GM13977 (cell line): ENCODE measurements at regions not wholly inside any gene's neighbourhood (a gene's known extent, or its start where the extent isn't known, plus 50 kb on each side); places are given as distances from the start of the nearest gene placed in this dataset.
"Not testable (repeated sequence)": the region's sequence is repeated elsewhere in the genome, so short reads cannot be mapped to it uniquely, and the experiment has no call there.

Experiments
- DNase-seq: peaks from one replicate; pipeline ENCODE4 v3.0.0; 2012; ENCODE audit warnings: low spot score
- in situ Hi-C: fragments of 300-500 bp; cut with MboI; formaldehyde crosslinking; loops from one replicate; pipeline ENCODE4 v1.12.0; 2022; ENCODE audit warnings: low sequenced_read_pairs, low pct_unique_long_range_greater_than_20kb, mixed read lengths, inconsistent platforms; ENCODE audit not compliant: unreplicated experiment
- TF ChIP-seq, protein P1 (sequence below): IDR thresholded peaks from 2 replicates; pipeline ENCODE4 v1.5.1; 2012; ENCODE audit warnings: mild to moderate bottlenecking, control low read depth; ENCODE audit not compliant: insufficient read depth; ENCODE audit errors: extremely low read depth, missing control alignments

DNA sequence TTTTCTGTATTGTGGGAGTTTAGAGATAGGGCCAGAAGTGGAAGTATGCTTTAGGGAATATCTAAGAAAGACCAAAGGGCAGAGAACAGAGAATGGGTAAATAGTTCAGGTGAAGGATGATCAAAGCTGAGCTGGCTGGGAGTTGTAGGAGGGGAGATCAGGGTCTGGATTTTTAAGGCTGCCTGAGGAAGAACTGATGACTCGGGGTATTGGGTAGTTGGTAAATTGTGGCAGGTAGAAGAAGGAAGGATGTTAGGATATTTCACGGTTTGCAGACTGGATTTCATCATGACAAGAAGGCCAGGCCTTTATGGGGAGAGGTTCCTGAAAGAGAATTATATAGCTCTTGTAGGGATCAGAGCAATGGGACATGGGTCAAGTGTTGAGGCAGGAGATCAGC lies 492.9 kb downstream of the UTRN start:
- TF ChIP-seq, protein P1, sequence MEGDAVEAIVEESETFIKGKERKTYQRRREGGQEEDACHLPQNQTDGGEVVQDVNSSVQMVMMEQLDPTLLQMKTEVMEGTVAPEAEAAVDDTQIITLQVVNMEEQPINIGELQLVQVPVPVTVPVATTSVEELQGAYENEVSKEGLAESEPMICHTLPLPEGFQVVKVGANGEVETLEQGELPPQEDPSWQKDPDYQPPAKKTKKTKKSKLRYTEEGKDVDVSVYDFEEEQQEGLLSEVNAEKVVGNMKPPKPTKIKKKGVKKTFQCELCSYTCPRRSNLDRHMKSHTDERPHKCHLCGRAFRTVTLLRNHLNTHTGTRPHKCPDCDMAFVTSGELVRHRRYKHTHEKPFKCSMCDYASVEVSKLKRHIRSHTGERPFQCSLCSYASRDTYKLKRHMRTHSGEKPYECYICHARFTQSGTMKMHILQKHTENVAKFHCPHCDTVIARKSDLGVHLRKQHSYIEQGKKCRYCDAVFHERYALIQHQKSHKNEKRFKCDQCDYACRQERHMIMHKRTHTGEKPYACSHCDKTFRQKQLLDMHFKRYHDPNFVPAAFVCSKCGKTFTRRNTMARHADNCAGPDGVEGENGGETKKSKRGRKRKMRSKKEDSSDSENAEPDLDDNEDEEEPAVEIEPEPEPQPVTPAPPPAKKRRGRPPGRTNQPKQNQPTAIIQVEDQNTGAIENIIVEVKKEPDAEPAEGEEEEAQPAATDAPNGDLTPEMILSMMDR: no peak
- DNase-seq: no peak
- in situ Hi-C loops: no loop called here

DNA sequence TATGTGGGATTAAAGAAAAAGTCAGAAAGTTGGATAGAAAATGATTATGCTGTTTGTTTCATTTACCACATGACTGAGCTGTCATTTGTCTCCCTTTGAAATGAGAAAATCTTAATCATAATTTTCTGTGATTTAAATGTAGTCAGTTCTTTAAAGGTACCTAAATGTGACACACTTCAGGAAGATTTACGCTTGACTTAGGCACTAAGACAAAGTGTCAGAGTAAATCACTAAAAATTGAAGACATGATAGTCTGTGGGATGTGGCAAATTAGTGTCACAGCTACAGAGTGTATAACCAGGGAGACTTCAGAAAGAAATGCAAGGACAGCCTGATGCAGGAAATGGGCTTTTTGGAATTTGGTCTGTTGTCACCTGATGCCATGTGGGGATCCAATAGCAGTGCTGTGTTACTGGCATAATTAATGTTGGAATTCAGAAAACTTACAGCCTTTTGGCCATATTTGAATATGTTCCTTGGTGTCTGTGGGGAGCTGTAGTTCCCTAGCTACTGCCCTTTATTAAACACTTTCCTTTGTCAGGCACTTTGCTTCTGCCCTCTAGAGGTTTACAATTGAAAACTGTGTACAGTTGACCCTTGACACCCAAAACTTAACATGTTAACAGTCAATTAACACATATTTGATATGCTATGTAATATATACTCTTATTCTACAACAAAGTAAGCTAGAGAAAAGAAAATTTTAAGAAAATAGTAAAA lies 493.8 kb downstream of the UTRN start:
- DNase-seq: peak; percentile 10
- in situ Hi-C loops: no loop called here
- TF ChIP-seq, protein P1: peak; percentile 37

DNA sequence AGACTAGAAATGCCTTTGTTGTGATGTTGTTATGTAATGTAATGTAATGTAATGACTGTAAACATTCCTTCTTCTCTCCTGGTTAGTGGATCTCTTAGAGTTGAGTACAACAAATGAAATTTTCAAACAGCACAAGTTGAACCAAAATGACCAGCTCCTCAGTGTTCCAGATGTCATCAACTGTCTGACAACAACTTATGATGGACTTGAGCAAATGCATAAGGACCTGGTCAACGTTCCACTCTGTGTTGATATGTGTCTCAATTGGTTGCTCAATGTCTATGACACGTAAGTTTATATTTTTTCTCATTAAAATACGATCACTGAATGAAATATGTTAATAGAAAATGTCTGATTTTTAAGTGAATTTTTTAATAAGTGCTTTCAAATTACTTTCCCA lies 496.7 kb downstream of the UTRN start:
- no peak for DNase-seq
- TF ChIP-seq, protein P1: no peak
- in situ Hi-C loops: no loop called here

DNA sequence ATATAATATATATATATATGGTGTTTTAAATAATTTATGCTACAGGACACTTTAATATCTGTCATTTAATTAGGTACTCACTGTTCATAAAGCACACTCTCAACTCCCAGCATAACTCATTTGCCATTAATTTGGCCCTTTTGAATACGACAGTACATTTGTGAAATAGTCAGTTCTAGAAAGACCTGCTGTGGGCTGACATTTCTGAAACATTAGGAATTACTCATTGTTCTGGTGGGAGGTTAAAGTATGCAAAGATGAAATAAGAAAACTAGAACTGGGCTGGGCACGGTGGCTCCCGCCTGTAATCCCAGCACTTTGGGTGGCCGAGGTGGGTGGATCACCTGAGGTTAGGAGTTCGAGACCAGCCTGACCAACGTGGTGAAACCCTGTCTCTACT lies 497.5 kb downstream of the UTRN start:
- DNase-seq: no peak
- in situ Hi-C loops: no loop called here
- TF ChIP-seq, protein P1: no peak

DNA sequence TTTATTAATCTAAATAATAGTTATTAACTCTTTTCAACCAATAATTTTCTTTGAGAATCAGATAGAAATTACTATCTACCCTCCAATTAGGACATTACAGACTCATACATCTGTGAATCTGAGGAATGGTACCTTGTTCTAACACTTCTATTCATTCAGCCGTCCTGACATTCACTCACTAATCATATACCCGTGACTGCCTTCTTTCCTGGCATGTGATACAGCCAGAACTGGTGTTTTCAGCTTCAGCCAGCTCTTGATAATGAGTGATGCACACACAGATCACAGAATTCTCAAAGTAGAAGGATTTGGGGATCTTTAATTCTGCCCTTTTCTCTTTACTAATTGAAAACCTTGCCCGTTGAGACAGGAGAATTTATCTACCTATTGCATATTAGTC lies 499.9 kb downstream of the UTRN start:
- TF ChIP-seq, protein P1: no peak
- DNase-seq: no peak
- in situ Hi-C loops: no loop called here

DNA sequence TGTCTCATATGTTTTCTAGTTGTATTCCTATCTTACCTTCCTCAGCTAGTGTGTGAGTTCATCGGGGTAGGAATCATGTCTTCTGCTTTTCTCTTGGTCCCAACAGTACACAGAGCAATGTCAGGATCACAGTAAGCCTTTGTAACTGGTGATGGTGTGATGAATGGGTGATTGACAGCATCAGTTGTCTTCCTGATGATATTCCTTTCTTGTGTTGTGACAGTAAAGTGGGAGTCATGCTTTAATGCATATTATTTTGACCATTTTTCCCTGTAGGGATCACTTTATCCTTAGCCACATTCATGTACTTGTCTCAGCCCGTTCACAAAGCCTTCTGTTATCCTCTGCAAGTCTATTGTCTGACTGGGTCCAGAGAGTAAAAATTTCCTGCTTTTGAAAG lies 501.7 kb downstream of the UTRN start:
- TF ChIP-seq, protein P1: no peak
- in situ Hi-C loops: no loop called here
- DNase-seq: no peak

DNA sequence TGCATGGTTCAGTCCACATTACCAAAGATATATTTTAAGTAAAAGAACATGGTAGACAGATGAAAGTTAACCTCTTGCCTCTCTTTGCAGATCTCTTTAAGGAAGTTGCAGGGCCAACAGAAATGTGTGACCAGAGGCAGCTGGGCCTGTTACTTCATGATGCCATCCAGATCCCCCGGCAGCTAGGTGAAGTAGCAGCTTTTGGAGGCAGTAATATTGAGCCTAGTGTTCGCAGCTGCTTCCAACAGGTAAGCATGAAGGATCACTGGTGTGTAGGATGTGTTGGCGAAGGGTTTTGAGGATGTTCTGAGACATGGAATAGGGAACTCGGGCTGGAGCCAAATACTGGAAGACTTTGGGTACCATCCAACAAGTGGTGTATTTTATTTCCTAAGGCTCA lies 508.6 kb downstream of the UTRN start:
- TF ChIP-seq, protein P1: no peak
- no peak for DNase-seq

DNA sequence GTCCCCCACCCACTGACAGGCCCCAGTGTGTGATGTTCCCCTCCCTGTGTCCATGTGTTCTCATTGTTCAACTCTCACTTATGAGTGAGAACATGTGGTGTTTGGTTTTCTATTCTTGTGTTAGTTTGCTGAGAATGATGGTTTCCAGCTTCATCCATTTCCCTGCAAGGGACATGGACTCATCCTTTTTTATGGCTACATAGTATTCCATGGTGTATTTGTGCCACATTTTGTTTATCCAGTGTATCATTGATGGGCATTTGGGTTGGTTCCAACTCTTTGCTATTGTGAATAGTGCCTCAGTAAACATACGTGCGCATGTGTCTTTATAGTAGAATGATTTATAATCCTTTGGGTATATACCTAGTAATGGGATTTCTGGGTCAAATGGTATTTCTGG lies 509.9 kb downstream of the UTRN start:
- in situ Hi-C loops, DNase-seq: not testable (repeated sequence)

More for the DNA sequence above, 508.6 kb downstream of the UTRN start:
- in situ Hi-C loops: no loop called here
